LNCaP clone FGC (cell line): ENCODE measurements at regions not wholly inside any gene's neighbourhood (a gene's known extent, or its start where the extent isn't known, plus 50 kb on each side); places are given as distances from the start of the nearest gene placed in this dataset.
"Not testable (repeated sequence)": the region's sequence is repeated elsewhere in the genome, so short reads cannot be mapped to it uniquely, and the experiment has no call there.

Experiments used
- DNase-seq: peaks from one replicate; pipeline ENCODE4 v3.0.0-alpha.2; 2011; ENCODE audit warnings: low read depth
- H3K4me3 ChIP-seq: 2 replicates; pipeline ENCODE4 v1.5.1; 2011; ENCODE audit warnings: mild to moderate bottlenecking, low read depth, low read length, control low read depth
- TF ChIP-seq, protein P1 (sequence below): IDR thresholded peaks from 2 replicates; pipeline ENCODE4 v1.5.1; 2012; ENCODE audit warnings: mild to moderate bottlenecking; ENCODE audit not compliant: control insufficient read depth, insufficient read depth; ENCODE audit errors: extremely low read depth

DNA sequence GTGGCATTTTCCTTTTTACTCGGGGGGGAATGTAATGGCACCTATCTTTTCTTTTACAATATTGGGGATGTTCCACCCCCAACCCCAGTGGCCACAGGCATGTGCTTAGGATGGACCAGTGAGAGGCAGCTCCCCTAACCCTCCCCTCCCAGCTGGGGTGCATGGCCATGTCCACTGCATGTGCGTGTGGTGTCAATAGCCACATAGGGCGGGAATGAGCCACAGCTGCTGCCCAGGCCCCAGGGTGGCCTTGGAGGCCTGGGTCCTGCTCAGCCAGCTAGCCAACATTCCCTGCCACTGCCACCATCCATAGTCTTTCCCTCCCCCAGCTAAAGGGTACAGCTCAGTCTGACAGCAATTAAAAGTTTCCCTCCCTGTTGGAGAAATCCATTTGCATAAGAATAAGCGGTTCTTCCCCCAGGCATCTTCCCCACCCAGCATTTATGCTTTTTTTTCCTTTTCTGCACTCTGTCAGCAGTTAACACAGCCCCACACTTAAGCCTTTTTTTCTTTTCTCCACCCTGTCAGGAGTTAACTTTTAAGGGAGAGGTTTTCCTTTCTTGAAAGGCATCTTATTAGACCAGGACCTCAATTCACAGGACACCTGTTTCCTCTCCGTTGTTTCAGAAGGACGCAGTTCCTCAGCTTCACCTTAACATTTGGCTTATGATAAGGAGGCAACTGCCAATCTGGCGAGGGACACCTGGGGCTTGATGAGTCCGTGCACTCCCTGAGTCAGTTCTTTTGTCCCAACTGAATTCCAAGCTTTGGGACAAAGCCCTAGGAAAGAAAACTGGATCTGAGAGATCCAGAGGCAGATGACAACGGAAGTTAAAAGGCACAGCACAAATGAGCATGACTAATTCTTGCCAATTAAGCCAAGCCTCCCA is 121.4 kb downstream of the TPBG start:
- no peak overlapping the region for H3K4me3 ChIP-seq
- DNase-seq: no peak
- TF ChIP-seq, protein P1, sequence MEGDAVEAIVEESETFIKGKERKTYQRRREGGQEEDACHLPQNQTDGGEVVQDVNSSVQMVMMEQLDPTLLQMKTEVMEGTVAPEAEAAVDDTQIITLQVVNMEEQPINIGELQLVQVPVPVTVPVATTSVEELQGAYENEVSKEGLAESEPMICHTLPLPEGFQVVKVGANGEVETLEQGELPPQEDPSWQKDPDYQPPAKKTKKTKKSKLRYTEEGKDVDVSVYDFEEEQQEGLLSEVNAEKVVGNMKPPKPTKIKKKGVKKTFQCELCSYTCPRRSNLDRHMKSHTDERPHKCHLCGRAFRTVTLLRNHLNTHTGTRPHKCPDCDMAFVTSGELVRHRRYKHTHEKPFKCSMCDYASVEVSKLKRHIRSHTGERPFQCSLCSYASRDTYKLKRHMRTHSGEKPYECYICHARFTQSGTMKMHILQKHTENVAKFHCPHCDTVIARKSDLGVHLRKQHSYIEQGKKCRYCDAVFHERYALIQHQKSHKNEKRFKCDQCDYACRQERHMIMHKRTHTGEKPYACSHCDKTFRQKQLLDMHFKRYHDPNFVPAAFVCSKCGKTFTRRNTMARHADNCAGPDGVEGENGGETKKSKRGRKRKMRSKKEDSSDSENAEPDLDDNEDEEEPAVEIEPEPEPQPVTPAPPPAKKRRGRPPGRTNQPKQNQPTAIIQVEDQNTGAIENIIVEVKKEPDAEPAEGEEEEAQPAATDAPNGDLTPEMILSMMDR: no peak

DNA sequence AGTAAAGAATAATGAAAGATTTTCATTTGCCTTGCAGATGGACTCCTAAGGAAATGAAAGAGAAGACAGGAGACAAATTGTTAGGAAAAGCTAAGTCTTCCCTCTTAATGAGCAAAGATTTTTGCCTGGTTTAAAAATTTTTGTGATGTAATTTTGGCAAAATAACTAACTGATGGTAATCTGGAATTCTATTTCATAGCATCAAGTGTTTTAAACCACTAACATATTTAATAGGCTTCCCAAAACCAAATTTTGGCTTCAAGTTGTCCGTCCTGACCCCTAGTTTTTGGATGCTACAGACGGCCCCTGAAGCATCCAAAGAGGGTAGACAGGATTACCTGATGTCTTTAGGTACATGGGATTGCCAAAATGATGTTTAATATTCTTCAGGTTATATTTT is 124.3 kb downstream of the TPBG start:
- TF ChIP-seq, protein P1: no peak
- no peak overlapping the region for H3K4me3 ChIP-seq
- no peak for DNase-seq

DNA sequence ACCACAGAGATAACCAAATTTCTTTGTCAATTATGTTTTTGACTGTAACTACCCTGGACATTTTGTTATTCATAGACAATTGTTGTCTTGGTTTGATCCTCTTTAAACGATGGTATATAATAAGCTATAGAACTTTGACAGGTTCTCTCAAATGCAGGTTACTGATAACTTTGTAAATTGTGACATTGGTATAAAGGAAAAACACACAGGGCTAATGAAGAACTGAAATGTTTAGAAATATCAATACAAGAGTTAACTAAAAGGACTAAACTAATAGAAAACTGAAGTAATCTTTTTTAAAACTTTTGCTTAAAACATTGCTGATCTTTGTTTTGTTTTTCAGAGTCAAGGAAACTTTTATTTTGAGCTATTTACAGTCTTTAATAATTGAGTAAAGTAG is 124.8 kb downstream of the TPBG start:
- DNase-seq: no peak
- TF ChIP-seq, protein P1: no peak
- no peak overlapping the region for H3K4me3 ChIP-seq

DNA sequence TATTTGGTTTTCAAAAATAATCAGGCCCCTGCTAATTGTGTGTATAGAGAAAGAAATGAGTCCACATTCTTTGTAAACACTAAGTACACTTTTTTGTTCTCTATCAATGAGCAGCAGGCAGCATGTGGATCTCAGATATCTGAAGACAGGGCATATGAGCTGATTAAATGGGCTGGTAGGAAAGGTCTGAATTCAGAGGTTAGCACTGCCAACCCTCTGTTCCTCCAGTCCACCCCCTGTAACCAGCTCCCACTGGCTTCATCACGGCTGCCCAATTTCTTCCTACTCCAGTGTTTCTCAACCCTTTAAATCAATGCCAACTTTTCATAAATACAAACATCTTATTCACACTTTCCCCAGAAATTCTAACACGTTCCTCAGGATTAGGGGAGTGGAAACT is 128.5 kb downstream of the TPBG start:
- DNase-seq: no peak
- H3K4me3 ChIP-seq: no peak overlapping the region
- TF ChIP-seq, protein P1: no peak

DNA sequence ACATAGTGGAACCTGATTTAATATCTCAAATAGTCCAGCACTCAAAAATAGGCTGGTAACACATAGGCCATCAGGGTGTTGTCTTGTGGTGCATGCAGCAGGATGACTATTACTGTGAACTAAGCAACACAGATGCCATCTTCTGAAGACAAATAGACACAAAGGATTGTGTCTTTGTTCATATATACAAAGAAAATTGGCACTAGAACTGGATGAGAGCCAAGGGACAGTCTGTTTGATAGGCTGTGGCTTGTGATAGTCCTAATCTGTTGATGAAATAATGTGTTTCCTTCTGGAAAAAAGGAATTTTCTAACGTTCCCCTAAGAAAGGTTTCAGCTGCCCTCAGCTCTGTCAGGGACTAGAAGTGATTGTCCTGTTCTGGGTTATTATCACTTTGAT is 129.8 kb downstream of the TPBG start:
- TF ChIP-seq, protein P1: no peak
- DNase-seq: no peak
- H3K4me3 ChIP-seq: no peak overlapping the region

DNA sequence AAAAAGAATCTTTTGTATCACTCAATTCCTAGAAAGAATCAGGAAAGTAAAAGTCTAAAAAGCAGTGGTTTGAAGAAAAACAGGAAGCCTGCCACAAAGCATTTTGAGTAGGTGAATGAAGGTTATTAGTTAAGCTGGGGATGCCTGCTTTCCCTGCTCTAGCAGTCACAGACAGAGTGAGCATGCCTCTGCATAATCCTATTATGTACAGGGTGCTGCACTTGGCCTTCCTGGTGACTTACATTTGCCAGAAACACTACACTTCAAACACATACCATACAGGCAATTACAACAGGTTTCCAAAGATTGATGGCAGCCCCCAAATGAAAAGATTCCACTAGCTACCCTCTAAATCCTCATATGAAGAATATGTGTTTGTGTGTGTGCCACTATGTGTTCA is 130.8 kb downstream of the TPBG start:
- DNase-seq: no peak
- no peak overlapping the region for H3K4me3 ChIP-seq
- TF ChIP-seq, protein P1: no peak

DNA sequence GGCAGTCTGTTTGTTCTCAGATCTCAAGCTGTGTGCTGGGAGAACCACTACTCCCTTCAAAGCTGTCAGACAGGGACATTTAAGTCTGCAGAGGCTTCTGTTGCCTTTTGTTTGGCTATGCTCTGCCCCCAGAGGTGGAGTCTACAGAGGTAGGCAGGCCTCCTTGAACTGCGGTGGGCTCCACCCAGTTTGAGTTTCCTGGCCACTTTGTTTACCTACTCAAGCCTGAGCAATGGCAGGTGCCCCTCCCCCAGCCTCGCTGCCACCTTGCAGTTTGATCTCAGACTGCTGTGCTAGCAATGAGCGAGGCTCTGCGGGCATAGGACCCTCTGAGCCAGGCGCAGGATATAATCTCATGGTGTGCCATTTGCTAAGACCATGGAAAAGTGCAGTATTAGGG is 138.3 kb downstream of the TPBG start:
- not testable (repeated sequence) for H3K4me3 ChIP-seq, DNase-seq
